ENCODE measurements at regions not wholly inside any gene's neighbourhood (a gene's known extent, or its start where the extent isn't known, plus 50 kb on each side); places are given as distances from the start of the nearest gene placed in this dataset.

DNA sequence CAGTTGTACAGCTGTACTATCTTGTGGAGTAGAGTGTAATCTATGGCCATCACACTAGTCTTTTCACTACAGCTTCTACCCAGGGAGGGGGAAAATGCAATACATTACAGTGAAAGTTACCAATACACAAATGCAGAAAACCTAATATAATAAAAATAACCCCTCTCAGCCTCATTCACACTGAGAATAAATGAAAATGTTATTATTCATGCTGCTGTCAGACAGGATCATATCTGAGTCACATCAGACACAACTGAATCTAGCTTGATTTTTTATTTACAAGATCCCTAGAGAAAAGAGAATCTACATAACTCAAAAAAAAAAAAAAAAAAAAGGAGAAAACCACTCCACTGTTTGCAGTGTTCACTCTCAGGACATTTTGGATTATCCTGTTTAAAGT, 293.9 kb upstream of the ESRRG start:
- TF ChIP-seq MXI1 (IDR thresholded peaks at IDR 0.05; ENCODE audit: low read depth, low read length) (no peak), POLR2AphosphoS5 (IDR thresholded peaks at IDR 0.05; ENCODE audit: low read length) (no peak), YY1 (IDR thresholded peaks at IDR 0.05; ENCODE audit: low read depth, low read length) (no peak), SPI1 (IDR thresholded peaks at IDR 0.05; ENCODE audit: borderline replicate concordance, insufficient read depth, low read depth, low read length) (no peak), RBBP5 (conservative IDR thresholded peaks at IDR 0.05) (no peak), ZNF24 (IDR thresholded peaks at IDR 0.05) (no peak), BACH1 (IDR thresholded peaks at IDR 0.05; ENCODE audit: borderline replicate concordance) (no peak), RAD21 (IDR thresholded peaks at IDR 0.05; ENCODE audit: insufficient read depth, low read depth, low read length) (no peak), HDGF (IDR thresholded peaks at IDR 0.05) (no peak)
- TF ChIP-seq, protein P1, sequence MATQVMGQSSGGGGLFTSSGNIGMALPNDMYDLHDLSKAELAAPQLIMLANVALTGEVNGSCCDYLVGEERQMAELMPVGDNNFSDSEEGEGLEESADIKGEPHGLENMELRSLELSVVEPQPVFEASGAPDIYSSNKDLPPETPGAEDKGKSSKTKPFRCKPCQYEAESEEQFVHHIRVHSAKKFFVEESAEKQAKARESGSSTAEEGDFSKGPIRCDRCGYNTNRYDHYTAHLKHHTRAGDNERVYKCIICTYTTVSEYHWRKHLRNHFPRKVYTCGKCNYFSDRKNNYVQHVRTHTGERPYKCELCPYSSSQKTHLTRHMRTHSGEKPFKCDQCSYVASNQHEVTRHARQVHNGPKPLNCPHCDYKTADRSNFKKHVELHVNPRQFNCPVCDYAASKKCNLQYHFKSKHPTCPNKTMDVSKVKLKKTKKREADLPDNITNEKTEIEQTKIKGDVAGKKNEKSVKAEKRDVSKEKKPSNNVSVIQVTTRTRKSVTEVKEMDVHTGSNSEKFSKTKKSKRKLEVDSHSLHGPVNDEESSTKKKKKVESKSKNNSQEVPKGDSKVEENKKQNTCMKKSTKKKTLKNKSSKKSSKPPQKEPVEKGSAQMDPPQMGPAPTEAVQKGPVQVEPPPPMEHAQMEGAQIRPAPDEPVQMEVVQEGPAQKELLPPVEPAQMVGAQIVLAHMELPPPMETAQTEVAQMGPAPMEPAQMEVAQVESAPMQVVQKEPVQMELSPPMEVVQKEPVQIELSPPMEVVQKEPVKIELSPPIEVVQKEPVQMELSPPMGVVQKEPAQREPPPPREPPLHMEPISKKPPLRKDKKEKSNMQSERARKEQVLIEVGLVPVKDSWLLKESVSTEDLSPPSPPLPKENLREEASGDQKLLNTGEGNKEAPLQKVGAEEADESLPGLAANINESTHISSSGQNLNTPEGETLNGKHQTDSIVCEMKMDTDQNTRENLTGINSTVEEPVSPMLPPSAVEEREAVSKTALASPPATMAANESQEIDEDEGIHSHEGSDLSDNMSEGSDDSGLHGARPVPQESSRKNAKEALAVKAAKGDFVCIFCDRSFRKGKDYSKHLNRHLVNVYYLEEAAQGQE (IDR thresholded peaks at IDR 0.05; ENCODE audit: low read depth, low read length), result no peak
- TF ChIP-seq, protein P2, sequence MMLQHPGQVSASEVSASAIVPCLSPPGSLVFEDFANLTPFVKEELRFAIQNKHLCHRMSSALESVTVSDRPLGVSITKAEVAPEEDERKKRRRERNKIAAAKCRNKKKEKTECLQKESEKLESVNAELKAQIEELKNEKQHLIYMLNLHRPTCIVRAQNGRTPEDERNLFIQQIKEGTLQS (IDR thresholded peaks at IDR 0.05; ENCODE audit: borderline replicate concordance, extremely low read depth, low read depth, low read length), result no peak

All from GM12878 (cell line).